Heart right ventricle (tissue), 16 donors: ENCODE measurements at regions not wholly inside any gene's neighbourhood (a gene's known extent, or its start where the extent isn't known, plus 50 kb on each side); places are given as distances from the start of the nearest gene placed in this dataset.

ENCODE experiments used
- ATAC-seq, 8 donors: fragments of 200-7000 bp; cut with Tn5 transposase; one replicate each; pipeline ENCODE4 v1.9.1; 2020; ENCODE audit warnings: mild to moderate bottlenecking in 8 of 8, moderate library complexity in 8 of 8, moderate number of reproducible peaks in 1 of 8
- DNase-seq, 2 donors: peaks; one replicate each; pipeline ENCODE4 v3.0.0-alpha.2; 2020
- H3K27ac ChIP-seq, 10 donors: fragments of 200-600 bp; sonication (generic) in 2 of 10; one replicate each; pipeline versions ENCODE4 v1.5.0 to v1.8.0; 2020 to 2022; ENCODE audit warnings: mild to moderate bottlenecking in 3 of 10
- H3K27me3 ChIP-seq, 7 donors: fragments of 200-600 bp; one replicate each; pipeline ENCODE4 v1.8.0; 2021 to 2022; ENCODE audit warnings: mild to moderate bottlenecking in 2 of 7
- H3K36me3 ChIP-seq, 9 donors: fragments of 200-600 bp; sonication (generic) in 1 of 9; one replicate each; pipeline versions ENCODE4 v1.5.0 to v1.8.0; 2020 to 2022; ENCODE audit warnings: mild to moderate bottlenecking in 2 of 9
- H3K4me1 ChIP-seq, 9 donors: fragments of 200-600 bp; sonication (generic) in 1 of 9; one replicate each; pipeline versions ENCODE4 v1.5.0 to v1.8.0; 2020 to 2022; ENCODE audit warnings: mild to moderate bottlenecking in 4 of 9
- H3K4me3 ChIP-seq, 10 donors: fragments of 200-600 bp; sonication (generic) in 2 of 10; one replicate each; pipeline versions ENCODE4 v1.5.0 to v1.8.0; 2020 to 2022; ENCODE audit warnings: mild to moderate bottlenecking in 7 of 10, moderate library complexity in 2 of 10
- H3K9me3 ChIP-seq, 11 donors: fragments of 200-600 bp in 10 of 11; sonication (generic) in 2 of 11; one replicate each; pipeline versions ENCODE4 v1.5.0 to v1.8.0; 2013 to 2022; ENCODE audit warnings: mild to moderate bottlenecking in 2 of 11, control low read depth in 1 of 11, moderate library complexity in 1 of 11
- WGBS, 2 donors: extraction: QIAGEN DNeasy Blood & Tissue Kit; methylation state at CpG; one replicate each; pipeline ENCODE4 v1.1.7; 2013; ENCODE audit warnings: inconsistent platforms in 1 of 2; 5-methylcytosine and 5-hydroxymethylcytosine counted together
- intact Hi-C, 10 donors: fragments of 100-400 bp; cut with DNase I; formaldehyde crosslinking; loops; one replicate each; pipeline versions ENCODE4 v1.11.1 to v1.14.2; 2022
- TF ChIP-seq, protein P1 (sequence below), 9 donors: fragments of 200-600 bp; sonication (generic) in 2 of 9; IDR thresholded peaks; one replicate each; pipeline versions ENCODE4 v1.5.0 to v1.8.0; 2021 to 2022; ENCODE audit warnings: antibody characterized with exemption in 9 of 9, mild to moderate bottlenecking in 5 of 9, moderate library complexity in 1 of 9
- donor health status: Arrhythmogenic right ventricular cardiomyopathy.
- donor health status: ischemic (EF 13 %, LVEDD 7.1; RV severe dilation, severe dysfunction).
- donor health status: healthy with polysubstance abuse.
- donor health status: DM: no; HTN: yes; CAD: no.
- donor health status: DM: no; HTN: no; CAD: no.
- donor health status: ischemic (EF 25% LVEDD 6.9; RV normal size, moderate dysfunction).
- donor health status: ischemic (EF 25% LVEDD 5.7; RV mildly dilated, moderate dysfunction).
- donor health status: healthy.
- donor health status: DM: yes; HTN: yes; CAD: no.
- donor health status: Ischemic cardiomyopathy.
- donor health status: ischemic (EF 35%, LVEDD 5.7; RV mildly dilated, moderate dysfunction).
- donor health status: nonischemic (EF 11% LVEDD 7.7; RV severe dilation, severe dysfunction).
- donor health status: DM: yes; HTN: yes; CAD: no.
- donor health status: PGD.
- donor health status: ischemic (EF 29% LVEDD 5.4; RV normal size, mild dysfunction).
- donor health status: nonischemic (EF 23%, LVEDD 6.1; RV moderate dilation, normal function).

DNA sequence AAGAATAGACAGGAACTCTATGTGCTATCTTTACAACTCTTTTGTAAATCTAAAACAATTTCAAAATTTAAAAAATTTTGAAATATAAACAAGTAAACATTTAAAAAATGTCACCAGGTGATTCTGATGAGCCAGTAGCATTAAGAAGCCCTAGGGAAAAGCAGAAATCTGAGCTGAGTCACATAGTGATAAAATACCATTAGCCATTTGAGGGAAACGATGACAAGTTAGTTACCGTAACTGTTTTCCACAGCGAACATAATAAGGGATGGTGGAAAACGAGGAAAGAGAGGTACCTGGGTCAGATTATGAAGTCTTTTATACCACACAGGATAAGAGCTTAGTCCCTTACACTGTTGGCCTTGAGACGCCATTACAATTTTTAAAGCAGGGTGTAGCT, 55.5 kb downstream of the PRR15 start:
- peaks cover 0 to 5% (median 0%) of the 10 kb centered on the region in 11 donors for H3K9me3 ChIP-seq
- peaks cover 0 to 5% (median 0%) of the 10 kb centered on the region in 7 donors for H3K27me3 ChIP-seq
- no peaks in the 10 kb centered on the region for H3K36me3 ChIP-seq
- no peak for DNase-seq
- WGBS, 2 donors, result 86 to 88% methylated on average over 5 of the region's 5 CpGs
- no peak overlapping the region for H3K4me3 ChIP-seq
- intact Hi-C loops, result no loop called here
- TF ChIP-seq, protein P1, sequence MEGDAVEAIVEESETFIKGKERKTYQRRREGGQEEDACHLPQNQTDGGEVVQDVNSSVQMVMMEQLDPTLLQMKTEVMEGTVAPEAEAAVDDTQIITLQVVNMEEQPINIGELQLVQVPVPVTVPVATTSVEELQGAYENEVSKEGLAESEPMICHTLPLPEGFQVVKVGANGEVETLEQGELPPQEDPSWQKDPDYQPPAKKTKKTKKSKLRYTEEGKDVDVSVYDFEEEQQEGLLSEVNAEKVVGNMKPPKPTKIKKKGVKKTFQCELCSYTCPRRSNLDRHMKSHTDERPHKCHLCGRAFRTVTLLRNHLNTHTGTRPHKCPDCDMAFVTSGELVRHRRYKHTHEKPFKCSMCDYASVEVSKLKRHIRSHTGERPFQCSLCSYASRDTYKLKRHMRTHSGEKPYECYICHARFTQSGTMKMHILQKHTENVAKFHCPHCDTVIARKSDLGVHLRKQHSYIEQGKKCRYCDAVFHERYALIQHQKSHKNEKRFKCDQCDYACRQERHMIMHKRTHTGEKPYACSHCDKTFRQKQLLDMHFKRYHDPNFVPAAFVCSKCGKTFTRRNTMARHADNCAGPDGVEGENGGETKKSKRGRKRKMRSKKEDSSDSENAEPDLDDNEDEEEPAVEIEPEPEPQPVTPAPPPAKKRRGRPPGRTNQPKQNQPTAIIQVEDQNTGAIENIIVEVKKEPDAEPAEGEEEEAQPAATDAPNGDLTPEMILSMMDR (IDR thresholded peaks at IDR 0.05), result no peak
- ATAC-seq, result no peak
- no peak overlapping the region for H3K27ac ChIP-seq
- H3K4me1 ChIP-seq, result no peaks in the 10 kb centered on the region

DNA sequence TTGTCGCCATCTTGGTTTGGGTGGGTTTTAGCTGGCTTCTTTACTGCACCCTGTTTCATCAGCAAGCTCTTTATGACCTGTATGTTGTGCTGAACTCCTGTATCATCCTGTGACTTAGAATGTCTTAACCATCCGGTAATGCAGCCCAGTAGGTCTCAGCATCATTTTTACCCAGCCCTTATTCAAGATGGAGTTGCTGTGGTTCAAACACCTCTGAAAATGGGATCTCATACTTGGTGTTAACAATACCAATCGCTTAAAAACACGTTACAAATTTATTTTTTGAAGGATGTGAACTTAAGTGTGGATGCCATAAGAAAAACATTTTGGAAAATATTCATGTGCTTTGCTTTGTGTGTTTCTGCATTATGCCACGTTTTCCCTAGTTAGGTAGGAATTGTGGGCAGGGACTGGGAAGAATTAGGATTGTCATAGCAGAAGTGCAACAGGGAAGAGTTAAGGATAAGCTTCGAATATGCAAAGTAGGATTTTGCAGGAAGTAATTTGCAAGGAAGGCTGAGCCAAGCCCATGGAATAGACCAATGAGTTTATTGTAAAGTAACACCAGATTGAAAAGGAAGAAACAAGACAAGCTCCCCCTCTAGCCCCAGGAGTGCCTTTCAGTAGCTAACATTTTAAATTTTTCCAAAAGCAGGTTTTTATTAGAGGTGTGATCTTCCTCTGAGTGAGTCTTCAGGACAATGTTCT, 56.4 kb downstream of the PRR15 start:
- no peak for DNase-seq
- TF ChIP-seq, protein P1 (IDR thresholded peaks at IDR 0.05), result no peak
- intact Hi-C loops, result no loop called here
- Histone ChIP-seq H3K27ac (no peak overlapping the region), H3K4me3 (no peak overlapping the region), H3K9me3 (peaks cover 0 to 5% (median 0%) of the 10 kb centered on the region in 11 donors), H3K4me1 (no peaks in the 10 kb centered on the region), H3K36me3 (no peaks in the 10 kb centered on the region), H3K27me3 (peaks cover 0 to 5% (median 0%) of the 10 kb centered on the region in 7 donors)
- no peak for ATAC-seq
- 73% methylated on average over 6 of the region's 6 CpGs for WGBS, 2 donors

DNA sequence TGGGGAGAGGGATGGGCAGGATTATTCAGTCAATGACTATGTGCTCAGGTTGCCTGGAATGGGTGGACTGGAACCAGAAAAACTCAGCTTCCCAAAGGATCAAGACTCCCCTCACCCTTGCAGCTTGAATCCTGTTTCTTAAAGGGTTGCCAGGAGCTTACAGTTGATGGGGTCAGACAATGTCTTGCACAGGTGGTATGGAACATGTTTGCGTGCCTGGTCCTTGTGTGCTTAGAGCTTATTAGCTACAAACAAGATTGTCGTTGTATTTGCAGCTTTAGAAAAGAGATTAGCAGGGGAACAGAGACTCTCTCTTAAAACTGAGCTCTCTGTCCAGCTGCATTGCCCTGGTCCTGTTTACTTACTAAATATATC, 56.9 kb downstream of the PRR15 start:
- no peak for DNase-seq
- ATAC-seq, result no peak
- Histone ChIP-seq H3K27ac (no peak overlapping the region), H3K4me3 (no peak overlapping the region), H3K27me3 (peaks cover 0 to 7% (median 0%) of the 10 kb centered on the region in 7 donors), H3K9me3 (peaks cover 0 to 5% (median 0%) of the 10 kb centered on the region in 11 donors), H3K36me3 (no peaks in the 10 kb centered on the region), H3K4me1 (no peaks in the 10 kb centered on the region)
- intact Hi-C loops, result no loop called here
- 86 to 88% methylated on average over 2 of the region's 2 CpGs for WGBS, 2 donors
- TF ChIP-seq, protein P1 (IDR thresholded peaks at IDR 0.05), result no peak

DNA sequence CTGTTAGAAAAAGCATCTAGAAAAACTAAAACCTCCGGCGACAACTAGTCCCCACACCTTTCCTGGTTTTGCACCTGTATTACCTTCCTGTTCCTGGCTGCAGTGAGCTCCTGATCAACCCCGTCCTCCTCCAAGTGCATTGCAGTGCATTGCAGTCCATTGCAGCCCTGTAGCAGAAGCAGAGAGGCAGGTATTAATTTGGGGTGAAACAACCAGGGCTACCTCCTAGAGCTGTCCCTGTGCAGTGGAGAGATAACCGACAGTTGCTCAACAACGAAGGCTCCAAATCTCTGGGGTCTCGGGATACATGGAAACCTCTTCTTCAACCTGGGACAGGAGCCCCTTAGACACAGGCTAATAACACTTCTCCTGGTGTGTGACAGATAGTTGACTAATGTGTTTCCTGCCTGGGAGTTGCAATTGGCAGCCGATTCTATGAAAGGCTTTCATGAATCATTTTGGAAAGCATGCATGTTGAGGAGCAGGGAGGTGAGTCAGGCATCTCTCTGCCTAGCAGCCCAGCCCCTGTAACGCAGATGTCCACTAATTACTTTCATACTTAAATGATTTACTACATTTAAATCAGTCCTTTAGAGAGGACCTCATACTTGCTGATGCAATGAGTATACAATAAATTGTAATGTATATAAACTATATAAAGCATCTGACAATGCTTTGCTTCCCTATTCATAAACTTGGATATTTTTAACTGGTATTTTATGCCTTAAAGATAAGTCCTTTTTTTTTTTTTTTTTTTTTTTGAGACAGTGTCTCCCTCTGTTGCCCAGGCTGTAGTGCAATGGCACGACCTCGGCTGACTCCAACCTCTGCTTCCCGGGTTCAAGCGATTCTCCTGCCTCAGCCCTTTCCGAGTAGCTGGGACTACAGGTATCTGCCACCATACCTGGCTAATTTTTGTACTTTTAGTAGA, 59.0 kb downstream of the PRR15 start:
- intact Hi-C loops, result no loop called here
- ATAC-seq (peak in 2 of 8 donors; percentile 58 to 74), DNase-seq (no peak)
- 74 to 81% methylated on average over 13 of the region's 13 CpGs for WGBS, 2 donors
- Histone ChIP-seq H3K27ac (no peak overlapping the region), H3K4me1 (no peaks in the 10 kb centered on the region), H3K9me3 (no peaks in the 10 kb centered on the region), H3K36me3 (no peaks in the 10 kb centered on the region), H3K4me3 (no peak overlapping the region), H3K27me3 (peaks cover 0 to 10% (median 0%) of the 10 kb centered on the region in 7 donors)
- TF ChIP-seq, protein P1 (IDR thresholded peaks at IDR 0.05), result no peak
